Body of pancreas (tissue), 4 donors: ENCODE measurements at regions not wholly inside any gene's neighbourhood (a gene's known extent, or its start where the extent isn't known, plus 50 kb on each side); places are given as distances from the start of the nearest gene placed in this dataset.

Experiments used
- ATAC-seq: fragments of 150-250 bp; one replicate; pipeline ENCODE4 v1.9.1; 2016
- DNase-seq, 4 donors: peaks; one replicate each; pipeline ENCODE4 v3.0.0-alpha.2; 2019
- H3K27ac ChIP-seq, 4 donors: fragments of 200-600 bp; sonication (generic); 1 replicate in 3 of 4; 2 replicates in 1 of 4; pipeline versions ENCODE4 v1.5.1 to v1.6.1; 2016 to 2019; ENCODE audit warnings: mild to moderate bottlenecking in 1 of 4, mixed read lengths in 1 of 4, moderate library complexity in 1 of 4
- H3K27me3 ChIP-seq, 2 donors: fragments of 200-600 bp; sonication (generic); one replicate each; pipeline ENCODE4 v1.6.0; 2016; ENCODE audit warnings: mild to moderate bottlenecking in 1 of 2
- H3K36me3 ChIP-seq, 2 donors: fragments of 200-600 bp; sonication (generic); replicated peaks in 1 of 2; 2 replicates each; pipeline ENCODE4 v1.5.1; 2016; ENCODE audit warnings: low read depth in 2 of 2; ENCODE audit not compliant: insufficient read depth in 1 of 2
- H3K4me1 ChIP-seq: fragments of 200-600 bp; sonication (generic); one replicate; pipeline ENCODE4 v1.6.0; 2016
- H3K4me3 ChIP-seq, 2 donors: fragments of 200-600 bp; sonication (generic); 1 replicate in 1 of 2; 2 replicates in 1 of 2; pipeline ENCODE4 v1.5.1; 2016 to 2019
- H3K9me3 ChIP-seq, 3 donors: fragments of 200-600 bp; sonication (generic); 1 replicate in 2 of 3; 2 replicates in 1 of 3; pipeline ENCODE4 v1.5.1; 2016
- POLR2A ChIP-seq, 3 donors: fragments of 450-650 bp; IDR thresholded peaks; one replicate each; pipeline ENCODE4 v1.6.1; 2016; ENCODE audit warnings: antibody characterized with exemption in 3 of 3, mild to moderate bottlenecking in 2 of 3
- WGBS, 2 donors: methylation state at CpG; one replicate each; pipeline ENCODE4 v1.1.5; 2017; 5-methylcytosine and 5-hydroxymethylcytosine counted together
- intact Hi-C: fragments of 100-400 bp; cut with DNase I; formaldehyde crosslinking; loops from one replicate; pipeline ENCODE4 v1.15.1; 2023
- TF ChIP-seq, protein P1 (sequence below), 7 experiments: fragments of 450-650 bp in 4 of 7; fragments of 200-600 bp in 3 of 7; sonication (generic) in 3 of 7; IDR thresholded peaks; one replicate each; pipeline ENCODE4 v1.5.1; 2016 to 2019; ENCODE audit warnings: antibody characterized with exemption in 7 of 7

DNA sequence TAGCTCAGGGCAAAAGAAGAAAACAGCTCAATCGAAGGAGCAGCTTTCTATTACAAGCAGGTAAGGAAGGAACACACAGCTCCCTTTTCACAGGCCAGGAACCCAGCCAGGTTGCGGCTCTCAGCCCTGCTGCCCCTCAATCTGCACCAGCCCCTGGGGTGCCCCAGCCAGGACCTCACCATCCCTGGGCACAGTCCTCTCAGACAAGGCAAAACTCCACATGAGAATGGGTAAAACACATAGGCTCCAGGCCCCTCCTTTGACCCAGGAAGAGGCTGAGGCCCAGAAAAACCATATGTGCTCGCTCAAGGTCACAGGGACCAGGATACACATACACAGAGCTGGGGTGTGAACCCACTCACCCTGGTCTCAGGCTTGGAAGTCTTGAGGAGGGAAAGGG lies 178.7 kb upstream of the TLE3 start:
- H3K4me1 ChIP-seq: no peaks in the 10 kb centered on the region
- DNase-seq (no peak), ATAC-seq (no peak)
- H3K27ac ChIP-seq: no peak overlapping the region
- H3K36me3 ChIP-seq: no peaks in the 10 kb centered on the region
- intact Hi-C loops: no loop called here
- 83 to 87% methylated on average over 3 of the region's 3 CpGs for WGBS, 2 donors
- no peak overlapping the region for H3K4me3 ChIP-seq
- H3K27me3 ChIP-seq: no peaks in the 10 kb centered on the region
- TF ChIP-seq POLR2A (IDR thresholded peaks at IDR 0.05): no peak
- TF ChIP-seq, protein P1, sequence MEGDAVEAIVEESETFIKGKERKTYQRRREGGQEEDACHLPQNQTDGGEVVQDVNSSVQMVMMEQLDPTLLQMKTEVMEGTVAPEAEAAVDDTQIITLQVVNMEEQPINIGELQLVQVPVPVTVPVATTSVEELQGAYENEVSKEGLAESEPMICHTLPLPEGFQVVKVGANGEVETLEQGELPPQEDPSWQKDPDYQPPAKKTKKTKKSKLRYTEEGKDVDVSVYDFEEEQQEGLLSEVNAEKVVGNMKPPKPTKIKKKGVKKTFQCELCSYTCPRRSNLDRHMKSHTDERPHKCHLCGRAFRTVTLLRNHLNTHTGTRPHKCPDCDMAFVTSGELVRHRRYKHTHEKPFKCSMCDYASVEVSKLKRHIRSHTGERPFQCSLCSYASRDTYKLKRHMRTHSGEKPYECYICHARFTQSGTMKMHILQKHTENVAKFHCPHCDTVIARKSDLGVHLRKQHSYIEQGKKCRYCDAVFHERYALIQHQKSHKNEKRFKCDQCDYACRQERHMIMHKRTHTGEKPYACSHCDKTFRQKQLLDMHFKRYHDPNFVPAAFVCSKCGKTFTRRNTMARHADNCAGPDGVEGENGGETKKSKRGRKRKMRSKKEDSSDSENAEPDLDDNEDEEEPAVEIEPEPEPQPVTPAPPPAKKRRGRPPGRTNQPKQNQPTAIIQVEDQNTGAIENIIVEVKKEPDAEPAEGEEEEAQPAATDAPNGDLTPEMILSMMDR (IDR thresholded peaks at IDR 0.05): no peak
- no peaks in the 10 kb centered on the region for H3K9me3 ChIP-seq

DNA sequence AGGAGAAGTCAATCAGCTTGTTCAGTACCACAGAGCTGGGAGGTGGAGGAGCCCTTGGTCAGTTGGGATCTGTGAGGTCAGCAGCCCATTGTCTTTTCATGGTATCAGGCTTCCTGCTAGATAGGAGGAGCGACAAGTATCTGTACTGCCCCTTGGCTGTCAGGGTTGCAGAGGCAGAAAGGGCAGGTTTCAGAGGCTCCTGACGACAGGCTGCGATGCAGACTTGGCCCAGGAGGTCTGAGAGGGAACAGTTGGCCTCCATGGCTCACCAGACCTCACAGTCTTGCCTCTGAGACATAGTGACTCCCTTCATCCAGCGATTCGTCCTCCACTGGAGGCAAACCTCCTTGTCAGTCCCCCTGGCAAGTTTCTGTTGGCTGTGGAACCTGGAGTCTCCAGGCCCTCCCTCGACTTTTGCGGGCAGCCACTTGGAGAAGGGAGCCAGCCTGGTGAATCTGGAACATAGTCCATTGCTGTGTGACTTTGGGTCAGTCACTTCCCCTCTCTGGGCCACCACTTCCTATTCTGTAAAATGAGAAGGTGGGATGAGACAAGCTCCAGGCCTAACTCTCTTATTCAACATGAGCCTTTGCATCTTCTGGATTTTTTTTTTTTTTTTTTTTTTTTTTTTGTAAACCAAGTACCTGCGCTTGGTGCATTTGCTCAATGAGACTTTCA lies 177.9 kb upstream of the TLE3 start:
- ATAC-seq (no peak), DNase-seq (no peak)
- peaks cover 5% of the 10 kb centered on the region for H3K4me1 ChIP-seq
- 92 to 93% methylated on average over 8 of the region's 8 CpGs for WGBS, 2 donors
- H3K27ac ChIP-seq: no peak overlapping the region
- no peaks in the 10 kb centered on the region for H3K27me3 ChIP-seq
- H3K4me3 ChIP-seq: no peak overlapping the region
- no peaks in the 10 kb centered on the region for H3K36me3 ChIP-seq
- TF ChIP-seq POLR2A (IDR thresholded peaks at IDR 0.05): no peak
- TF ChIP-seq, protein P1 (IDR thresholded peaks at IDR 0.05): no peak
- intact Hi-C loops: no loop called here
- H3K9me3 ChIP-seq: no peaks in the 10 kb centered on the region

DNA sequence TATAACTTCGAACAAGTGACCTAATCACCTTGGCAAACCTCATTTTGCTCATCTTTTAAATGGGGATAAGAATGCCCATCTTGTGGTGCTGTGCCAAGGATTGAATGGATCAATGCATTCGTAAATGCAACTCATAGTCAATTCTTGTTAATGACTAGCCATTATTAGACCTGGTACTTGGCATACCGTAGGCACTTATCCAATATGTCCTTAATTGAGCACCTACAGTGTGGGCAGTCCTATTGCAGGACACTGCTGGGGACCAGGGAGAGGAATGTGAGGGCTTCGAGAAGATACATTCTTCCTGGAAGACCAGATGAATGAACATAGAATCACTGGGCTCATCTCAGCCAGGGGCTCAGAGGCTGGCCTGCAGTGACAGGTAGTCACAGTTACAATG lies 177.2 kb upstream of the TLE3 start:
- H3K36me3 ChIP-seq: no peaks in the 10 kb centered on the region
- intact Hi-C loops: no loop called here
- peaks cover 5% of the 10 kb centered on the region for H3K4me1 ChIP-seq
- 70 to 72% methylated on average over 4 of the region's 4 CpGs for WGBS, 2 donors
- no peak overlapping the region for H3K27ac ChIP-seq
- ATAC-seq: no peak
- H3K4me3 ChIP-seq: no peak overlapping the region
- TF ChIP-seq, protein P1 (IDR thresholded peaks at IDR 0.05): no peak
- TF ChIP-seq POLR2A (IDR thresholded peaks at IDR 0.05): no peak
- H3K9me3 ChIP-seq: no peaks in the 10 kb centered on the region
- DNase-seq: no peak
- H3K27me3 ChIP-seq: no peaks in the 10 kb centered on the region

DNA sequence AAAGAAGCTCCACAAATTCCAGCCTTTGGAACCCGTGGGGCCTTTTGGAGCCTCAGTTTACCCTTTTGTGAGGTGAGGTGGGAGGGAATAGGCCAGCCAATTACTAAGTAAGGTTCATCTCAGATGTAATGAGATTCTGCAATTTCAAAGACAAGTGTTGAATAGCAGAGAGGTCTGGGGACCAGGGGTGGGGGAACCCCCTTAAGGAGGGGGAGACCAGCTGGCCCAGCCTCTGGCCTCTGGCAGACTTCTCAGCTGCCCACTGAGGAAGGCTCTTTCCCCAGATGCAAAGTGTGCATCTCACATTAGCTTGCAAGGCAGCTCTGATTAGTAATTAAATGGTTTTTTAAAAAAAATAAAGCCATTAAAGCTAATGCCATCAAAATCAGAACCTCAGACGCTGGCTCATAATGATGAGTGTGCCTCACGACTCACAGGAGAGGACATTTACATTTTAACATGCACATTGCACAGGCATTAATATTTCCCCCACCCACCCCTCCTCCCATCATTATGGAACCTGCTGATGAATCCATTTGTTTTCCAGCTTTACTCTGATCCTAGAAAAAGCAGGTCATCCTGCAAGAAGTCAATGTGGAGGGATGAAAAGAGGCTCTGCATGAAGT lies 176.7 kb upstream of the TLE3 start:
- H3K36me3 ChIP-seq: no peaks in the 10 kb centered on the region
- no peaks in the 10 kb centered on the region for H3K27me3 ChIP-seq
- WGBS, 2 donors: 66 to 80% methylated on average over 3 of the region's 3 CpGs
- no peak for ATAC-seq
- intact Hi-C loops: no loop called here
- no peaks in the 10 kb centered on the region for H3K9me3 ChIP-seq
- peaks cover 5% of the 10 kb centered on the region for H3K4me1 ChIP-seq
- DNase-seq: no peak
- no peak overlapping the region for H3K4me3 ChIP-seq
- H3K27ac ChIP-seq: no peak overlapping the region
- TF ChIP-seq, protein P1 (IDR thresholded peaks at IDR 0.05): no peak
- no peak for TF ChIP-seq POLR2A (IDR thresholded peaks at IDR 0.05)

DNA sequence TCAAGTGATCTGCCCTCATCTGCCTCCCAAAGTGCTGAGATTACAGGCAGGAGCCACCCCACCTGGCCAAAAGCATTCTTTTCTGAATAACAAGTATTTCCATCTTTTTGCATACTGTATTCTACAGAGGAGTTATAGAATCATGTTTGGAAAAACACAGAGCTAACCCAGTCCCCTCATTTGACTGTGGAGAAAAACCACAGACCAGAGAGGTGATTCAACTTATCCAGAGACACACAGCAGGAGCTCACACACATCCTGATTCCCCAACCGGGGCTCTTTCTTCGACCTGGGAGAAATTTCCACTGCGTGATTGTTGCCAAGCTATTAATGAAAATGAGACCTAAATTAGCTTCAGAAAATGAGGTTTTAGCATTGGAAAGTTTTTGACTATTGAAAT lies 176.1 kb upstream of the TLE3 start:
- WGBS, 2 donors: 83 to 87% methylated on average over 3 of the region's 3 CpGs
- H3K4me3 ChIP-seq: no peak overlapping the region
- ATAC-seq (no peak), DNase-seq (no peak)
- H3K9me3 ChIP-seq: no peaks in the 10 kb centered on the region
- no peaks in the 10 kb centered on the region for H3K36me3 ChIP-seq
- H3K27me3 ChIP-seq: no peaks in the 10 kb centered on the region
- H3K4me1 ChIP-seq: peaks cover 5% of the 10 kb centered on the region
- H3K27ac ChIP-seq: no peak overlapping the region
- intact Hi-C loops: no loop called here
- TF ChIP-seq POLR2A (IDR thresholded peaks at IDR 0.05): no peak
- TF ChIP-seq, protein P1 (IDR thresholded peaks at IDR 0.05): no peak
